Effector CD8-positive, alpha-beta T cell (primary cell): ENCODE measurements at regions not wholly inside any gene's neighbourhood (a gene's known extent, or its start where the extent isn't known, plus 50 kb on each side); places are given as distances from the start of the nearest gene placed in this dataset.

Source experiments
- DNase-seq: peaks from one replicate; lab custom pipeline; 2025; lab: John Stamatoyannopoulos, UW

DNA sequence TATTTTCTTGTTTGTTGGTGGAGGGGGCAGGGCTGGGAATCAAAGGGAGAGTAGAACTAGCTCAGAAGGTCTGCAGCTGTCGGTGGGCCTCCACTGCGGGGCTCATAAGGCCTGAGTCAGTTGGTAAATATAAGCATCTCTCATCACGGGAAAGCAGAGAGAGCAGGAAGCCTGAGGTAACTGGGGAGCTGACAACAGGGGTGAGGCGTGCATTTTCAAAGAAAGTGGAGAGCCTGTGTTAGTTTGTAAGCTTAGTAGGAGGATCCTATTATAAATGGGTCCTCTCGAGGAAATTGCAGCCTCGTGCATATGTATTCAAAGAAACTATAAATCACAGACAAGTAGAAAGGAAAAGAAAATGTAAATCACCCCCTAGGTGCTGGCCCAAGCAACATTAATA is 221.0 kb upstream of the CDH13 start:
- no peak for DNase-seq

DNA sequence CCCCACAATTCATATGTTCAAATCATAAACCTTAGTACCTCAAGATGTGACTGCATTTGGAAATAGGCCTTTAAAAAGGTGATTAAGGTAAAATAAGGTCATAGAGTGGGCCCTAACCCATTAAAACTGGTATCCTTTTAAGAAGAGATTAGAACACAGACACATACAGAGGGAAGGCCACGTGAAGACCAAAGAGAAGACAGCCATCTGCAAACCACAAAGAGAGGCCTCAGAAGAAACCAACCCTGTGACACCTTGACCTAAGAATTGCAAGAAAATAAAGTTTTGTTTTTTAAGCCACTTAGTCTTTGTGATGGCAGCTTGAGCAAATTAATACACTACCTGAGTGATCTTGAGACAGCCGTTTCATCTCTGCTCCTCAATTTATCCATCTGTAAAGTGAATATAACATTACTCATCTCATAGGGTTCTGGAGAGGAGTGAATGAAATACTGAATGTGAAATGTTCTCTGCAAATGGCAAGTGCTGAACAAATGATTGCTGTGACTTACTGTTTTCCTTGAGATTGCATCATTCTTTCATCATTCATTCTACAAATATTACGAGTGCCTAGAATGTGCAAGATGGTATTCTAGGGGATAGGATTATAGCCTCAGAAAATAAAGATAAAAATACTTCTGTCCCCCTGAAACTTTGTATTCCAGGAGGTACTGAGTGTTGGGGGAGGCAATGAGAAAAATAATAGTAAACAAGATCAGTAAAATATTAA is 222.0 kb upstream of the CDH13 start:
- no peak for DNase-seq

DNA sequence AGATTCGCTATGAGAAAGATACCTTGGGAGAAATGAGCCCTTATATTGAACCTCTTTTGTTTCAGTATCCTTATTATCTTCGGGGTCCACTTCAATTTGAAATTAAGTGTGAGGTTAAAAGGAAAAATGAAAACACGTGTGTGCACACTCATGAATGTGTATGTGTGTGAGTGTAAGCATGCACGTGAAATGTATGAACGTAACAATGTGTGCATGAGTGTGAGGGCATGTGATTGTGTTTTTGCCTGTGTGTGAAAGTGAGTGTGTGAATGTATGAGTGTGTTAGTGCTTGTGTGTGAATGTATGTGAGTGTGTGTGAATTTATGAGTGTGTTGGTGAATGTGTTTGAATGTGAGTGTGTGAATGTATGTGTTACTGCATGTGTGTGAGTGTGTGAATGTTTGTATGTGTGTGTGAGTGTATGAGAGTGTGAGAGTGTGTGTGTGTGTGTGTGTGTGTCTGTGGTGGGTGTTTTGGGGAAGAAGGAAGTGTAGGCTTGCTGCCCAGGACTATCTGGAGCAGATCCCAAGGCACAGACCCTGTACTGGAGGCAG is 224.0 kb upstream of the CDH13 start:
- no peak for DNase-seq

GRCh38 chr16:82400046-82400445 is 226.7 kb upstream of the CDH13 start:
- no peak for DNase-seq

DNA sequence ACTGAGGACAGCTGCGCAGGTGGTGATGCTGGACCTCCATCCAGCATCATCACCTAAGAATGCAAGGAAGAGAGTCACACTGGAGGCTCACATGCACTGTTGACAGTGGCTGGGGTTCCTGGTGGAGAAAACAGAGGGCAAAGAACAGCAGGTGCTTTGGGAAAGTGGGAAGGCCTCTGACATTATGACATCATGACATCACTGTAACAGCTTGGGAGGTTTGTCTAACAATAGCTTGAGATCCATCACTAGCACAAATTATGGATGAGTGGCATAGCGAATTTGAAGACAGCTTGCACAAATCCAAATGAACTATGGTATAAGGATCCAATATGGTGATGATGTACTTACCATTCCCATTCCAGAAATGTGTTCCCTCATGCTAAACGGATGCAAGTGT is 226.5 kb upstream of the MPHOSPH6 start:
- DNase-seq, result no peak

GRCh38 chr16:82395212-82395611 is 225.2 kb upstream of the MPHOSPH6 start:
- no peak for DNase-seq

GRCh38 chr16:82391690-82392089 is 221.7 kb upstream of the MPHOSPH6 start:
- DNase-seq, result no peak

- DNase-seq, result no peak
Observed at GRCh38 chr16:82389956-82390650, 220.1 kb upstream of the MPHOSPH6 start.

GRCh38 chr16:82386761-82387160 is 216.7 kb upstream of the MPHOSPH6 start:
- DNase-seq, result no peak

- DNase-seq, result no peak
Observed at GRCh38 chr16:82384949-82385348, 214.9 kb upstream of the MPHOSPH6 start.

DNA sequence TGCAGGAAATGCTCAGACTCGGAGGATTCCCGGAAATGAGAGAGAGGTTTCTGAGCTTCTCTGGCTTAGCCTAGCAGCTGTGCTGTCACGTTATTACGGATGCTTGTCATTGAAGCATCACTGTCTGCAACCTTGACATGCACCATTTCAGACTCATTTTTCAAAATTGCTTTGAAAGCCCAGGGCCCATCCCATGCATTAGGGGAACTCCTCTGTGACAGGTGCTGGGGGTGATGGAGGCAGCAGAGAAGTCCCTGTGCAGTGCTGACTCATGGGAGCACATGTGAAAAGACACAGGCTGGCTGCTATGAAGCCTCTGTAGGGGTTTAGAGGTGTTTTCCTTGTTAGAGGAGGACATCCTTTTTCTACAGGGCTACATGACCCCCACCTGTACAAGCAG is 214.0 kb upstream of the MPHOSPH6 start:
- DNase-seq, result no peak

DNA sequence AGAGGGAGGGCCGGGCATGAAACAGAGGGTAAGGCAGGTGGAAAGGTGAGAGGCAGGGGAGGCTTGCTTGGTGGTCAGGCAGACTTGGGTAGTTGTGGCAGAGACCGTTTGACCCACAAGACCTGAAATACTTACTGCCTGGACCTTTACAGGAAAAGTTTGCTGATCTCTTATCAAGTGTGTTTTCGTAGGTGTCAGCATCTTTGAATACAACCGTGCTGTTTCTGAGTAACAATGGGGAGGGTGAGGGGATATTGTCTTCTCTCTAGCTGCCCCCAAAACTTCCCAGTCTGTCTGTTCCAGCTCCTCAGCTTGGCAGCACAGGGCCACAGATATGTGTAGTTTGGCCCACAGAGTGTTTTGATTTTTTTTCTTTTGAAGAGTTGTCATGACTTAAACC is 212.5 kb upstream of the MPHOSPH6 start:
- no peak for DNase-seq

DNA sequence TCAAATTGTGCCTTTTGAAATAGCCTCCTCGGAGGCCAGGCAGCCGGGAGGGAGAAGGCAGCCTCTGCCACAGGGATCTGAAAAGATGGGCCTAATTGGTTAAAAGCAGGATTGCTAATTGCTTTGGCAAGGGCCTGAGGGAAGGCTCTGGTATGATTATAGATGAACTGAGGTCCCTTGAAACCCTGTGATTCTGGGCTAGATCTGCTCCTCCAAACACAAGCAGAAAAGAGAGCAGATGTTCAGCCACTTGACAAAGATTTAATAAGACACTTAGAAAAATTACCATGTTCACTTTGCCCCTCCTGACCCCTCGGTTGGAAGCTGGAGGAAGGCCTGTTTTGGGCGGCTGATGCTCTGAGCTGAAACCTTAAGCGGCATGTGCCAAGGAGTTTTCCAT is 209.5 kb upstream of the MPHOSPH6 start:
- no peak for DNase-seq

- DNase-seq, result no peak
Observed at GRCh38 chr16:82373976-82374375, 204.0 kb upstream of the MPHOSPH6 start.

- DNase-seq, result no peak
Observed at GRCh38 chr16:82370282-82370681, 200.3 kb upstream of the MPHOSPH6 start.

DNA sequence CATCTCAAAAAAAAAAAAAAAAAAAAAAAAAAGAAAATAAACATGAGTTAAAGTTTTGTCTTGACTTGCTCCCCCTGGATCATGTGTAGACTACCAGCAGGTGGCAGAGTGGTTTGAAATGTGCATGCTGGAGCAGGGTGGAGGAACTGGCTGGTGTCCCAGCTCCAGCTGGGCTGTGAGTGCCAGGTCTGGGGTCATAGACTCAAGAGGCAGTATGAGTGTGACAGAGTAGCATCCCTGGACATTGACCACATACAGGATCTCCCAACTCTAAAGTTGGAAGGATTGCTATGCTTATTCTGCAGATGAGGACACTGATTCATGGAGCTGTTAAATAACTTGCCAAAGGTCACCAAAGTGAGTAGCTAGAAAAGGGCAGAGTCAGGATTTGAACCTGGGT is 198.0 kb upstream of the MPHOSPH6 start:
- DNase-seq, result no peak

DNA sequence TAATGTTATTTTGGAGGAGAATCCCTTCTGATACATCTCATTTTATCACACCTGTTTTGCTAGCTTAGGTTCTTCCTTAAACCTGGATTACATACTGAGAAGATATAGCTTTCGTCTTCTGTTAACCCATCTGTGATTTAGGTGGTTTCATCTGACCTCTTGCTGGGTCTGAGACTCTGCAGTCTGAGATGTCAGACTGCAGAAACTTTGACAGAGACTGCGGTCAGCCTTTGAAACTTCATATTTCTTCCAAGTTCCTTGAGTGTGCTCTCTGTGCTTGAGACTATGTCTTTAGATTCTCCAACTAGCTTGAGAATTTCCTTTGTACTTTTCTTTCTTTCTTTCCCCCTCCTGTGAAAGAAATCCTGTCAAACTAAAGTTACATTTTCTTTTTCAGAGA is 196.4 kb upstream of the MPHOSPH6 start:
- no peak for DNase-seq

DNA sequence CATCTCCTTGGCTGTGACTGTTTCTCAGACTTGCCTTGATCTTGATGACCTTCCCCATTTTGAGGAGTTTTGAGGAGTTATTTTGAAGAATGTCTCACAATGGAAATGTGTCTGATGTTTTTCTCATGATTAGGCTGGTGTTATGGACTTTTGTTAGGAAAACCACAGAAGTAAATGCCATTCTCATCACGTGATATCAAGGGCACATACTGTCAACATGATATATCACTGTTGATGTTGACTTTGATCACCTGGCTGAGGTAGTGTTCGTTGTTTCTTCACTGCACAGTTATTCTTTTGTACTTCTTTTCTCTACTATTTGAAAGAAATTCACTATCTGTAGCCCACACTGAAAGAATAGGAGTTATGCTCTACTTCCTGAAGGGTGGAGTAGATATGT is 194.7 kb upstream of the MPHOSPH6 start:
- DNase-seq, result no peak

DNA sequence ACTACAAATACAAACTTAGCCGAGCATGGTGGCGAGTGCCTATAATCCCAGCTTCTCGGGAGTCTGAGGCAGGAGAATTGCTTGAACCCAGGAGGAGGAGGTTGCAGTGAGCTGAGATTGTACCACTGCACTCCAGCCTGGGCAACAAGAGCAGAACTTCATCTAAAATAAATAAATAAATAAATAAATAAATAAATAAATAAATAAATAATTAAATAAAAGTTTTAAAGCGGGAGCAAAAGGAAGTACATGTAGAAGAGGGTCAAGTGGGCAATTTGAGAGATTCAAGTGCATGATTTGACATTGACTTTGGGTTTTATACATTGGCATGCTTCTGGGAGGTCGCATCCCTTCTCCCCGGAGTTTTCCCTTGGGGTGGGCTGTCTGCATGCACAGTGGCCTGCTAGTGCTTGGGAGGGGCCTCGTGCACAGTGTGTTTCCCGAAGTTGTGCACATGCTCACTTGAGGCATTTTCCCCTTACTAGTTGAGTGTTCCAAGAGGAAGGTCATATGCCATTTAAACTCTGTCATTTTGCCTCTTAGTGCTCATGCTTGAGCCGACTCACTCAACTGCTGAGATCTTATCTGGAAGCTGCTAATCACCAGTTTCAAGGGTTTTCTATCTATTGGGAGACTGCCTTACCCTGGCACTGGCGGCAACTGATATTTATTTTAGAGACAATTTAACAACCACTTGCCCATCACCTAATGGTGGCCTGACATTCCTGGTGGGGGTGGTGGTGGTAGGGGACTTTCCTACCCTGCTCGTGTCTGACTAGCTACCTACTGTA is 193.2 kb upstream of the MPHOSPH6 start:
- no peak for DNase-seq

DNA sequence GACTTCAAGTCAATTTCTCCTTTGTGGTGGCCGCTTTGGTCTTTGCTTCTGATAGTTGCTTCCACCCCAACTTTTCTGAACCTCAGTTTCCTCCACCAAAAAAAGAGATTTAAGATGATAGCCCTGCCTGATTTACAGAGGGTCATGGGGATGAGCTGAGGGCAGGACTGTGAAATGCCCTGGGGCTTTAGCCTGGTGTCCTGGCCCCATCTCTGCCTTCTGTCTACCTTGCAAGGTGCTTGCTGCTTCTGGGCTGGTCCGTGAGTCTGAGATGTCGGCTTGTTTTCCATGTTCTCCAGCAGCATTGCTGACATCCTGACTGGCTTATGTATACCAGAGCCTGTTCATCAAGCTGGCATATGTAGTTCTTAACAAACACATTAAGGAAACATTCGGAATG is 191.9 kb upstream of the MPHOSPH6 start:
- DNase-seq, result no peak

DNA sequence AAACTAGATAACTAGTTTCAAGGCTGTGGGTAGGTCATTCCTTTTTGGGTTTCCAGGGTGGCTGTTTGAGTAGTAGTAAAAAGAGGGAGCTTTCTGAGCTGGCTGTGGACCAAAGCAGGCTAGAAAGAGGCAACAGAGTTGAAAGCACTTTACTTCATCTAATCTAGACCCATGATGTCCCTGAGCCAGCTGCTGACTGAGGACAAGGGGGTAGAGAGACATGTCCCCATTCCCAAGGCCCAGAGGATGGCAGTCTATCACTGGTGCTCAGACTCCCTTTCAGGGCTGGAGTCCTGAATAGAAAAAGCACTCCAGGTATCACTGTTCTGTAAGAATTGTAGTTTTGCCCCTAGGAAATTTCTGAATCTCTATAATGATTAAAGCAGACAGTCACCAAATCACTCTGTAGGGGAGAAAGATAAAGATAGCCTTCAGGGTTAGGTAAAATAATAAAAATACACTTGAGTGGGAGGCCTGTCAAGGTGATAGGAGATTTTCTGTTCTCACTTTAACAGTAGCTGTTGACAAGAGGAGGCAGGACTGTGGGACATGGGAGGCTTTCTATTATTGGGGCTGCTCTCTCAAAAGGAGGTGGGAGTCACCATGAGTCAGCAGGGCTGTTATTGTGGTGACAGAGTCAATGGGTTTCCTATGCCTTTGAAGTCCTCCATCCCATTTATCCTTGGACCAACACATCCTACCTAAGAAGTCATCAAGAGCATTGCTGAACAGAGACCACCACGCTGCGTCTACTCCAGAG is 190.2 kb upstream of the MPHOSPH6 start:
- no peak for DNase-seq
